HG03378 (cell line): ENCODE measurements at regions not wholly inside any gene's neighbourhood (a gene's known extent, or its start where the extent isn't known, plus 50 kb on each side); places are given as distances from the start of the nearest gene placed in this dataset.
"Not testable (repeated sequence)": the region's sequence is repeated elsewhere in the genome, so short reads cannot be mapped to it uniquely, and the experiment has no call there.

Experiments used
- ATAC-seq: cut with Tn5 transposase; IDR thresholded peaks from one replicate; pipeline ENCODE4 v1.9.1; 2021; ENCODE audit warnings: mild to moderate bottlenecking, moderate library complexity; ENCODE audit not compliant: unreplicated experiment

GRCh38 chr6:113246186-113246585 lies 611.0 kb upstream of the MARCKS start:
- ATAC-seq: no peak

- no peak for ATAC-seq
These were observed 608.6 kb upstream of the MARCKS start for GRCh38 chr6:113248532-113248931.

DNA sequence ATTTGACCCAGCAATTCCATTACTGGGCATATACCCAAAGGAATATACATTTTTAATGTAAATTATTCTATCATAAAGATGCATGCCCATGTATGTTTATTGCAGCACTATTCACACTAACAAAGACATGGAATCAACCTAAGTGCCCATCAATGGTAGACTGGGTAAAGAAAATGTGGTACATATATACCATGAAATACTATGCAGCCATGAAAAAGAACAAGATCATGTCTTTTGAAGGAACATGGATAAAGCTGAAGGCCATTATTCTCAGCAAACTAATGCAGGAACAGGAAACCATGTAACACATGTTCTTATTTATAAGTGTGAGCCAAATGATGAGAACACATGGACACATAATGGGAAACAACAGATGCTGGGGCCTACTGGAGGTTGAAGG lies 603.0 kb upstream of the MARCKS start:
- ATAC-seq: not testable (repeated sequence)

DNA sequence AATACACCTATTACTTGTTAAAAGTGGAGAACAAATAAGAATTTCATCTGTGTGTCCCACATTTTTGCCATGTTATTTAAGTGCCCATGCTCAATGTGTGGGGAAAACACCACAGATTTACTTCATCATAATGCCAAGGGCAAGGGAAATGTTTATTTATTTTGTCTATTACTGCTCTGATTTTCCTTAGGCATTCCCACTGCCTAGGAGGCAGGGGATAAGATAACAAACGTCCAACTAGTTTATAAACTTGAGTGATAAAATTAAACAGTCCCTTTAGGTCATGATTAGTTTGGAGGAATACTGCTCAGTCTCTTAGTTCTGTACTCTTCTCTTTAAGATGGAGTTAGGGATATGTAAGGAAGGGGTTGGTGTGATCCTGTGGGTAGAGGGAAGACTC lies 598.4 kb upstream of the MARCKS start:
- ATAC-seq: no peak

- no peak for ATAC-seq
These were observed 585.7 kb upstream of the MARCKS start for GRCh38 chr6:113271437-113271836.

DNA sequence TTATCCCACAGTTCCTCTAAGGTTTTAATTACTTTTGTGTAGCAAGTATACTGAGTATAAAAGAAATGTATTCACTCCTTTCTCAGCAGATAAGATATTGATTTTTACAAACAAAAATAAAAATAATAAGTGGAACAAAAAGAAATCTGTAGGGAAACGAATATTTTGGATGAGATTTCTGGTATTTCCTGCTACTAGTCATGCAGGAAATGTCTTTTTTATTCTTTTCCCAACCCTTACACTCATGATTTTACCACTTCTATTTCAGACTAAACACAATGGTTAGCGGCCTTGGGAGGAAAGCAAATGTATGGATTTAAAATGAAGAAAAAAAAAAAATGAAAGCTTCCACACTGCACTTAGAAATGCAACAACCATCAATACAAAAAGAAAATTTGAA lies 580.5 kb upstream of the MARCKS start:
- ATAC-seq: no peak

GRCh38 chr6:113277111-113277510 lies 580.0 kb upstream of the MARCKS start:
- ATAC-seq: no peak

DNA sequence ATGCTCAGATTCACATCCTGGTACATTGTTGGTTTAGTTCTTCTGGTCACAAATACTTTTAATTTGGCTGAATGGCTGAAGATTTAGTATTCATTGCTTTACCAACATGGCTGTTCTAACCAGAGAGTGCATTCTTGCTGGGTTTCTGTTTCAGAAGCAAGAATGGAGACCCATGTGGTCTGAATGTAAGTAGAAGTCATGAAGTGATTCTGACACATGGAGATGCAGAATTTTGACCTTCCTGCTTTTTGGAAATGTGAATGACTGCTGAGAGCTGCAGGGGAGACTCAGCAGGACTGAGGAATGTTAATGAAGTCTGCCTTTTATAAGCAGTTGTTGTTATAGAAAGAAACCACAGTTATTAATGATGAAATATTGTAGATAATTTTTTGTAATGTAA lies 576.1 kb upstream of the MARCKS start:
- no peak for ATAC-seq

DNA sequence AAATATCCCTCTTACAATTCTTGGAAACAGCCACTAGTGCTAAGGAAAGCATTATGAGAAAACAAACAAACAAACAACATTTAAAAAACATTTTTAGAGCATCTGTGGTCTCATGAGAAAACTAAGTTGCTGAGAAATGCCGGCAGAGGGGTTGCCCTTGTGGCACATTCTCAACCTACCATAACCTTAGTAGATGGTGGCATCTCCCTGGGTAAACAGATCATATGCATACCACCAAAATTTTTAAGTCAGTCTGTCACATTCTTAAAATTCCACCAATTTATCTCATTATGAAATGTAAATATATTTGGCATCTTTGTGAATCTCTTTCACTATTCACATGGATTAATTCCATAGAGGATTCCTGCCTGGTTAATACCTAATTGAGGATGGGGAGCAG lies 575.7 kb upstream of the MARCKS start:
- no peak for ATAC-seq

DNA sequence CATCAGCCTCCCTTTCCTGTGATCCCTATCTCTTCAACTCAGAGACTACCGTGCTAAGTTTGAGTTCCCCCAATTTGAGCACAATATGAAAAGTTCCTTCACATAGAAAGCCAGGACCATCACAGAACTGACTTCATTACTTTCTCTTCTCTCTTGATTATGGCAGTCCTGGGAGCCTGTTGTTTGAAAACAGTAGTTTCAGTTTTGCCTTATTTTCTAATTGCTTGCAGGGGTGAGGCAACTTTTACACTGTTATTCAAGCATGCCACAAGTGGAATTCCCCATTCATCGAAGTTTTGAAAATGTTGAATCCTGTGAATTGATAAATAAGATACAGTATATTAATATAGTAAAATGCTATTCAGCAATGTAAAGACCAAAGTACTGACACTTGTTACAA lies 569.7 kb upstream of the MARCKS start:
- peak; percentile 84 for ATAC-seq

GRCh38 chr6:113288409-113288808 lies 568.7 kb upstream of the MARCKS start:
- no peak for ATAC-seq

- ATAC-seq: no peak
These were observed 568.0 kb upstream of the MARCKS start for GRCh38 chr6:113289166-113289565.

GRCh38 chr6:113290684-113291083 lies 566.5 kb upstream of the MARCKS start:
- no peak for ATAC-seq

GRCh38 chr6:113291751-113292445 lies 565.2 kb upstream of the MARCKS start:
- no peak for ATAC-seq

GRCh38 chr6:113292646-113293422 lies 564.3 kb upstream of the MARCKS start:
- peak; percentile 96 for ATAC-seq

- ATAC-seq: no peak
These were observed 563.8 kb upstream of the MARCKS start for GRCh38 chr6:113293423-113293740.

GRCh38 chr6:113299531-113299930 lies 557.6 kb upstream of the MARCKS start:
- no peak for ATAC-seq

- ATAC-seq: no peak
These were observed 555.5 kb upstream of the MARCKS start for GRCh38 chr6:113301651-113302050.

- ATAC-seq: no peak
These were observed 553.0 kb upstream of the MARCKS start for GRCh38 chr6:113304116-113304515.

DNA sequence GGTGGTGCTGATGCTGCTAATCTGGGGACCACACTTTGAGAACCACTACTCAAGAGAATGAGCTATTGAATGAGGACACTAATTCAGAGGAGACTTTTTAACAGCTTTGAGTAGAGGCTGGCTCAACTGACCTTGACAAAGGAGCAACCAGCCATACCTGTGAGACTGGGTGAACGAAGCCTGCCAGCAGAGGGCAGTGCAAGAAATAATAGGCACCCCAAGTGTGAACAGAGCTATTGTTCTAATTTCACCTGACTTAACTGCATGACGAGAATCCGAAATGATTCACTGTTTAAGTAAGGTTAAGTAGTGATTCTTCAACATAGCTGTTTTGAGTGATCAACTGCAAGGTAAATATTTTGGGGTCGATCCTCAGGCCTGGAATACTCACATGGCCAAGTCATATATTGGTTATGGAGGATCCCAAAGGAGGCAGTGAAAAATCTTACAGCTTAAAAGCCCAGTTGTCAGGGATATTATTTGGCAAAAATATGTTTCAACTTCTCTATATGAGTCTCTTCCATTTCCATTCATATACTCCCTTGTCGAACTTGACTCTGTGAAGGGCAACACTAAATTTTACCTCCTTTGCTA lies 550.5 kb upstream of the MARCKS start:
- peak; percentile 96 for ATAC-seq

DNA sequence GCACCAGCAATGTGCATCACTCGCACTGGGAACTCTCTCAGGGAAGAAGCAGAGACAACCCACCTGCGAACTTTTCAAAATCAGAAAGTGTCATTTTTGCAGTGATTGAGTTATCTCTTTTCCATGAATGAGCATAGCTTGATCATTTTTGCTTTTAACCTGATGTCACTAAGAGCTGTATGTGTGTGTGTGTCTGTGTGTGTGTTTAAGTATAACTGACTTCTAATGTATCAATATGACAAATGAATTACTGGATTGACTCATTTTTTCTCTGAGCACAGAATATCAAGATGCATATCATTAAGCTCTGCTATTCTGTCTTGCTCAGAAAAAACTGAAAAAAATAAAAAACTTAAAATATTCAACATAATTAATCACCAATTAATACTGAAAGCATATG lies 548.9 kb upstream of the MARCKS start:
- no peak for ATAC-seq

DNA sequence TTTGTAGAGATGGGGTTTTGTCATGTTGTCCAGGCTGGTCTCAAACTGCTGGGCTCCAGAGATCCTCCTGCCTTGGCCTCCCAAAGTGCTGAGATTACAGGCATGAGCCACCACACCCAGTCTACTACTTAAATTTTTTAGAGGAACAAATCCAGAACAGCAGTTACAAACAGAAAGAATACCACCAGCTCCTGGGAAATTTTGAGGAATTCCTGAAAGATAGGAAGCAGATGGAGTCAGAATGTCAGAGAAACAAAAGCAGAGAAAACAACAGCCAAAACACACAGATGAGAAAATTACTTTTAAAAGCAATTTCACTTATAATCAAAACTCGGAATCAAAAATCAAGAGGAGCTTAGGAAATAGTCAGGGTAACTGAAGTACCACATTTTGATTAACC lies 543.3 kb upstream of the MARCKS start:
- no peak for ATAC-seq
